Fibroblast of skin of right quadriceps (primary cell): ENCODE measurements at regions not wholly inside any gene's neighbourhood (a gene's known extent, or its start where the extent isn't known, plus 50 kb on each side); places are given as distances from the start of the nearest gene placed in this dataset.
"Not testable (repeated sequence)": the region's sequence is repeated elsewhere in the genome, so short reads cannot be mapped to it uniquely, and the experiment has no call there.

Experiments
- DNase-seq: peaks from one replicate; pipeline ENCODE4 v3.0.0-alpha.2; 2013

- DNase-seq, result no peak
Observed at GRCh38 chr5:40276426-40277102, 403.2 kb upstream of the PTGER4 start.

GRCh38 chr5:40274568-40274967 is 405.1 kb upstream of the PTGER4 start:
- DNase-seq, result no peak

GRCh38 chr5:40273936-40274335 is 405.8 kb upstream of the PTGER4 start:
- DNase-seq, result peak; percentile 7

GRCh38 chr5:40271476-40271875 is 408.2 kb upstream of the PTGER4 start:
- no peak for DNase-seq

GRCh38 chr5:40270274-40270845 is 409.4 kb upstream of the PTGER4 start:
- DNase-seq, result no peak

GRCh38 chr5:40268088-40268487 is 411.6 kb upstream of the PTGER4 start:
- DNase-seq, result no peak

- DNase-seq, result no peak
Observed at GRCh38 chr5:40266952-40267351, 412.8 kb upstream of the PTGER4 start.

- DNase-seq, result no peak
Observed at GRCh38 chr5:40261984-40262383, 417.7 kb upstream of the PTGER4 start.

- DNase-seq, result no peak
Observed at GRCh38 chr5:40260361-40260760, 419.4 kb upstream of the PTGER4 start.

- DNase-seq, result no peak
Observed at GRCh38 chr5:40258222-40258621, 421.5 kb upstream of the PTGER4 start.

GRCh38 chr5:40240671-40241070 is 439.0 kb upstream of the PTGER4 start:
- DNase-seq, result no peak

- DNase-seq, result peak; percentile 38
Observed at GRCh38 chr5:40240111-40240510, 439.6 kb upstream of the PTGER4 start.

GRCh38 chr5:40238066-40238745 is 441.5 kb upstream of the PTGER4 start:
- no peak for DNase-seq

GRCh38 chr5:40235471-40236400 is 444.0 kb upstream of the PTGER4 start:
- no peak for DNase-seq

- peak; percentile 29 for DNase-seq
Observed at GRCh38 chr5:40233268-40233667, 446.4 kb upstream of the PTGER4 start.

- no peak for DNase-seq
Observed at GRCh38 chr5:40227931-40228330, 451.8 kb upstream of the PTGER4 start.

GRCh38 chr5:40227366-40227765 is 452.3 kb upstream of the PTGER4 start:
- no peak for DNase-seq

- no peak for DNase-seq
Observed at GRCh38 chr5:40226906-40227305, 452.8 kb upstream of the PTGER4 start.

- DNase-seq, result not testable (repeated sequence)
Observed at GRCh38 chr5:40225147-40225546, 454.6 kb upstream of the PTGER4 start.

- DNase-seq, result peak; percentile 46
Observed at GRCh38 chr5:40224421-40224820, 455.3 kb upstream of the PTGER4 start.

GRCh38 chr5:40223884-40224402 is 455.8 kb upstream of the PTGER4 start:
- peak; percentile 89 for DNase-seq

- DNase-seq, result peak; percentile 91
Observed at GRCh38 chr5:40221796-40222195, 457.9 kb upstream of the PTGER4 start.

- no peak for DNase-seq
Observed at GRCh38 chr5:40221255-40221654, 458.5 kb upstream of the PTGER4 start.
